GM12878 (cell line): ENCODE measurements at regions not wholly inside any gene's neighbourhood (a gene's known extent, or its start where the extent isn't known, plus 50 kb on each side); places are given as distances from the start of the nearest gene placed in this dataset.

Experiments used
- ATAC-seq: fragments of 200-7000 bp; cut with Tn5 transposase; 3 replicates; pipeline ENCODE4 v1.9.1; 2020; ENCODE audit warnings: mild to moderate bottlenecking, moderate library complexity
- BruUV-seq: library from RNA; stranded (reverse); fragments of 400-500 nt; replicated peaks from 2 replicates; lab custom pipeline; 2021; lab: Mats Ljungman, UMichigan
- CTCF ChIA-PET: fragments of 300-600 bp; sonication (Branson Sonifier 250); formaldehyde crosslinking; extraction: SDS; loops from one replicate; lab custom pipeline; 2021; ENCODE audit warnings: inconsistent platforms; lab: Yijun Ruan, JAX
- POLR2A ChIA-PET: fragments of 350-600 bp; formaldehyde crosslinking; extraction: SDS; loops from one replicate; lab custom pipeline; 2021; ENCODE audit warnings: inconsistent platforms; lab: Charles Lee
- RAD21 ChIA-PET: fragments of 300-600 bp; sonication (Branson Sonifier 250); formaldehyde crosslinking; loops from one replicate; lab custom pipeline; 2023; ENCODE audit warnings: antibody characterized with exemption; ENCODE audit not compliant: unreplicated experiment; lab: Charles Lee
- SMC1A ChIA-PET: fragments of 300-600 bp; sonication (Branson Sonifier 250); formaldehyde crosslinking; loops from one replicate; lab custom pipeline; 2023; ENCODE audit not compliant: unreplicated experiment, uncharacterized antibody; lab: Charles Lee
- DNase-seq: peaks from one replicate; pipeline ENCODE4 v3.0.0-alpha.2; 2011; ENCODE audit warnings: low read depth, low spot score
- FAIRE-seq: peaks from 3 replicates; lab custom pipeline; 2011; peaks lifted over from hg19 to GRCh38; lab: Jason Lieb, UNC
- H2AFZ ChIP-seq: 2 replicates; pipeline ENCODE4 v1.6.0; 2011; ENCODE audit warnings: low read depth, low read length, control low read depth; ENCODE audit not compliant: control insufficient read depth
- H3K27ac ChIP-seq: 2 replicates; pipeline ENCODE4 v1.5.1; 2011; ENCODE audit warnings: control low read depth; ENCODE audit not compliant: control insufficient read depth, insufficient read depth
- H3K27me3 ChIP-seq, 2 experiments: replicated peaks in 1 of 2; 2 replicates each; pipeline versions ENCODE4 v1.6.0 to v1.6.1; 2011; ENCODE audit warnings: low read length in 1 of 2; ENCODE audit not compliant: control insufficient read depth in 2 of 2, insufficient read depth in 2 of 2
- H3K36me3 ChIP-seq, 2 experiments: 2 replicates each; pipeline ENCODE4 v1.5.1; 2011; ENCODE audit warnings: low read length in 1 of 2; ENCODE audit not compliant: control insufficient read depth in 2 of 2, insufficient read depth in 2 of 2
- H3K4me1 ChIP-seq: 2 replicates; pipeline ENCODE4 v1.6.1; 2011; ENCODE audit warnings: mild to moderate bottlenecking, low read length, moderate library complexity, mixed read lengths; ENCODE audit not compliant: control insufficient read depth, insufficient read depth
- H3K4me2 ChIP-seq: 2 replicates; pipeline ENCODE4 v1.6.0; 2011; ENCODE audit warnings: control low read depth; ENCODE audit not compliant: control insufficient read depth, insufficient read depth
- H3K4me3 ChIP-seq: fragments of 200-600 bp; sonication (generic); 2 replicates; pipeline ENCODE4 v1.5.1; 2016
- H3K79me2 ChIP-seq: 2 replicates; pipeline ENCODE4 v1.6.0; 2011; ENCODE audit warnings: low read length; ENCODE audit not compliant: control insufficient read depth, insufficient read depth
- H3K9ac ChIP-seq: 2 replicates; pipeline ENCODE4 v1.8.0; 2011; ENCODE audit warnings: low read length, control low read depth, mixed read lengths; ENCODE audit not compliant: control insufficient read depth, insufficient read depth
- H3K9me3 ChIP-seq: replicated peaks from 3 replicates; pipeline ENCODE4 v1.5.1; 2011; ENCODE audit warnings: mild to moderate bottlenecking, low read length; ENCODE audit not compliant: control insufficient read depth, insufficient read depth
- H4K20me1 ChIP-seq: 2 replicates; pipeline ENCODE4 v1.6.0; 2011; ENCODE audit not compliant: control insufficient read depth, insufficient read depth
- BRCA1 ChIP-seq: IDR thresholded peaks from 2 replicates; pipeline ENCODE4 v1.6.1; 2011; ENCODE audit warnings: low read depth, low read length, improper control_type of control experiment
- CBX5 ChIP-seq: sonication (generic); IDR thresholded peaks from 2 replicates; pipeline ENCODE4 v1.6.1; 2016; ENCODE audit warnings: low read depth, moderate library complexity, mild to moderate bottlenecking, inconsistent platforms
- CTCF ChIP-seq, 3 experiments: IDR thresholded peaks in 2 of 3; conservative IDR thresholded peaks in 1 of 3; 2 replicates each; pipeline ENCODE4 v1.5.1; 2011; ENCODE audit warnings: low read depth in 3 of 3, low read length in 3 of 3, mild to moderate bottlenecking in 3 of 3, control low read depth in 2 of 3, moderate library complexity in 2 of 3, inconsistent platforms in 1 of 3, mixed read lengths in 1 of 3; ENCODE audit not compliant: control insufficient read depth in 2 of 3, insufficient read depth in 1 of 3; ENCODE audit errors: extremely low read depth in 1 of 3
- EZH2 ChIP-seq: IDR thresholded peaks from 2 replicates; pipeline ENCODE4 v1.6.1; 2012; ENCODE audit warnings: low read depth, mild to moderate bottlenecking, control low read depth, inconsistent platforms, low read length, borderline replicate concordance; ENCODE audit not compliant: control insufficient read depth
- GABPA ChIP-seq: IDR thresholded peaks from 2 replicates; pipeline ENCODE4 v1.6.1; 2014; ENCODE audit warnings: antibody characterized with exemption, low read depth, mild to moderate bottlenecking, inconsistent platforms
- HDAC2 ChIP-seq: fragments of 200-600 bp; sonication (generic); IDR thresholded peaks from 2 replicates; pipeline ENCODE4 v1.6.1; 2017
- JUND ChIP-seq: IDR thresholded peaks from 2 replicates; pipeline ENCODE4 v1.6.1; 2012; ENCODE audit warnings: low read depth, mild to moderate bottlenecking, low read length, improper control_type of control experiment, moderate library complexity
- KDM1A ChIP-seq: fragments of 200-600 bp; sonication (generic); IDR thresholded peaks from 2 replicates; pipeline ENCODE4 v1.6.1; 2016; ENCODE audit warnings: borderline replicate concordance
- LARP7 ChIP-seq: fragments of 450-650 bp; IDR thresholded peaks from 2 replicates; pipeline ENCODE4 v1.6.1; 2017; ENCODE audit warnings: mild to moderate bottlenecking
- NKRF ChIP-seq: fragments of 450-650 bp; conservative IDR thresholded peaks from 2 replicates; pipeline ENCODE4 v1.6.1; 2017; ENCODE audit warnings: mild to moderate bottlenecking, moderate library complexity
- POU2F2 ChIP-seq: IDR thresholded peaks from 3 replicates; pipeline ENCODE4 v1.6.1; 2011; ENCODE audit warnings: low read depth, mild to moderate bottlenecking, low read length, borderline replicate concordance
- RAD51 ChIP-seq: fragments of 450-650 bp; IDR thresholded peaks from 2 replicates; pipeline ENCODE4 v1.6.1; 2016; ENCODE audit warnings: moderate library complexity, mild to moderate bottlenecking, inconsistent platforms
- RB1 ChIP-seq: fragments of 450-650 bp; formaldehyde crosslinking; IDR thresholded peaks from 2 replicates; pipeline ENCODE4 v1.6.1; 2017; ENCODE audit warnings: mild to moderate bottlenecking, borderline replicate concordance
- SMAD1 ChIP-seq: fragments of 450-650 bp; IDR thresholded peaks from 2 replicates; pipeline ENCODE4 v1.6.1; 2018; ENCODE audit warnings: mild to moderate bottlenecking, low read depth; ENCODE audit not compliant: partially characterized antibody
- WRNIP1 ChIP-seq: IDR thresholded peaks from 2 replicates; pipeline ENCODE4 v1.6.1; 2011; ENCODE audit warnings: low read depth, low read length, improper control_type of control experiment, borderline replicate concordance
- ZNF217 ChIP-seq: fragments of 450-650 bp; IDR thresholded peaks from 2 replicates; pipeline ENCODE4 v1.6.1; 2017; ENCODE audit warnings: antibody characterized with exemption, mild to moderate bottlenecking
- ZNF384 ChIP-seq: IDR thresholded peaks from 2 replicates; pipeline ENCODE4 v1.6.1; 2012; ENCODE audit warnings: low read depth, mild to moderate bottlenecking, low read length, improper control_type of control experiment, borderline replicate concordance
- WGBS: methylation state at CpG from one replicate; pipeline ENCODE4 v1.1.6; 2016; ENCODE audit warnings: low lambda C conversion rate; ENCODE audit not compliant: insufficient replicate concordance, insufficient coverage; ENCODE audit errors: missing lambda C conversion rate; 5-methylcytosine and 5-hydroxymethylcytosine counted together
- in situ Hi-C: fragments of 300-500 bp; cut with MboI; formaldehyde crosslinking; loops from 9 replicates; pipeline ENCODE4 v1.14.3; 2018; ENCODE audit warnings: mixed read lengths
- intact Hi-C: fragments of 100-400 bp; cut with micrococcal nuclease; formaldehyde crosslinking; loops from one replicate; pipeline ENCODE4 v1.14.2; 2022; ENCODE audit not compliant: unreplicated experiment

GRCh38 chr7:112634107-112634506, 153.3 kb downstream of the LSMEM1 start:
- Histone ChIP-seq H3K4me2 (no peak overlapping the region), H3K27me3 (no peaks in the 10 kb centered on the region), H3K4me1 (no peaks in the 10 kb centered on the region), H3K27ac (no peak overlapping the region), H2AFZ (no peak overlapping the region), H3K9me3 (no peaks in the 10 kb centered on the region), H3K4me3 (no peak overlapping the region), H3K36me3 (no peaks in the 10 kb centered on the region)
- intact Hi-C loops: no loop called here
- ChIA-PET CTCF (interaction anchor here (1.0 kb wide), 1 partner anchor 84 kb away, joined by 3 read pairs; no protein-coding TSS in a partner anchor), SMC1A (interaction anchor here (1.2 kb wide), 1 partner anchor 15 kb away, joined by 3 read pairs; no protein-coding TSS in a partner anchor)
- 35% methylated on average over 3 of the region's 3 CpGs for WGBS
- no peak for FAIRE-seq
- BruUV-seq: no TSS peak
- TF ChIP-seq HDAC2 (no peak), SMAD1 (no peak), POU2F2 (no peak), LARP7 (no peak), KDM1A (no peak), GABPA (no peak), RAD51 (no peak), BRCA1 (no peak), ZNF384 (no peak), JUND (no peak), EZH2 (no peak)
- TF ChIP-seq, all 136 proteins: peak for 0
- ATAC-seq (no peak), DNase-seq (no peak)
- in situ Hi-C loops: no loop called here
- no peaks in the 10 kb centered on the region for H4K20me1 ChIP-seq
- ChIA-PET POLR2A (no interaction called here), RAD21 (interaction anchor here (1.3 kb wide), 1 partner anchor 84 kb away, joined by 3 read pairs; no protein-coding TSS in a partner anchor)
- H3K9ac ChIP-seq: no peak overlapping the region
- no peaks in the 10 kb centered on the region for H3K79me2 ChIP-seq

- no TSS peak for BruUV-seq
- TF ChIP-seq RB1: no peak
- no peak for TF ChIP-seq WRNIP1
- TF ChIP-seq CBX5: no peak
- no peak for TF ChIP-seq SMAD1
- no peak for TF ChIP-seq CTCF (IDR thresholded peaks at IDR 0.05 in 2 of 3, conservative IDR thresholded peaks at IDR 0.05 in 1 of 3; ENCODE audit: control insufficient read depth in 2 of 3, extremely low read depth in 1 of 3, insufficient read depth in 1 of 3, low read depth in 3 of 3, low read length in 3 of 3)
- no peak for TF ChIP-seq NKRF
- TF ChIP-seq ZNF217: no peak
These were observed 154.5 kb downstream of the TMEM168 start for GRCh38 chr7:112635742-112636141.

More at GRCh38 chr7:112635742-112636141, 154.5 kb downstream of the TMEM168 start:
- Histone ChIP-seq H3K4me2 (no peak overlapping the region), H4K20me1 (no peaks in the 10 kb centered on the region), H3K9me3 (no peaks in the 10 kb centered on the region), H3K79me2 (no peaks in the 10 kb centered on the region), H2AFZ (no peak overlapping the region), H3K36me3 (no peaks in the 10 kb centered on the region), H3K27me3 (no peaks in the 10 kb centered on the region), H3K27ac (no peak overlapping the region), H3K4me3 (no peak overlapping the region), H3K4me1 (no peaks in the 10 kb centered on the region), H3K9ac (no peak overlapping the region)
- ChIA-PET SMC1A (no interaction called here), RAD21 (no interaction called here), CTCF (interaction anchor here (1.2 kb wide), 1 partner anchor 43 kb away, joined by 3 read pairs; no protein-coding TSS in a partner anchor), POLR2A (no interaction called here)
- ATAC-seq: no peak
- DNase-seq: no peak
- FAIRE-seq: no peak
- in situ Hi-C loops (no loop called here), intact Hi-C loops (no loop called here)
